OCI-M2 (cell line): ENCODE measurements at regions not wholly inside any gene's neighbourhood (a gene's known extent, or its start where the extent isn't known, plus 50 kb on each side); places are given as distances from the start of the nearest gene placed in this dataset.

Experiments
- DNase-seq: peaks from one replicate; lab custom pipeline; 2025; ENCODE audit not compliant: unreplicated experiment; lab: John Stamatoyannopoulos, UW

DNA sequence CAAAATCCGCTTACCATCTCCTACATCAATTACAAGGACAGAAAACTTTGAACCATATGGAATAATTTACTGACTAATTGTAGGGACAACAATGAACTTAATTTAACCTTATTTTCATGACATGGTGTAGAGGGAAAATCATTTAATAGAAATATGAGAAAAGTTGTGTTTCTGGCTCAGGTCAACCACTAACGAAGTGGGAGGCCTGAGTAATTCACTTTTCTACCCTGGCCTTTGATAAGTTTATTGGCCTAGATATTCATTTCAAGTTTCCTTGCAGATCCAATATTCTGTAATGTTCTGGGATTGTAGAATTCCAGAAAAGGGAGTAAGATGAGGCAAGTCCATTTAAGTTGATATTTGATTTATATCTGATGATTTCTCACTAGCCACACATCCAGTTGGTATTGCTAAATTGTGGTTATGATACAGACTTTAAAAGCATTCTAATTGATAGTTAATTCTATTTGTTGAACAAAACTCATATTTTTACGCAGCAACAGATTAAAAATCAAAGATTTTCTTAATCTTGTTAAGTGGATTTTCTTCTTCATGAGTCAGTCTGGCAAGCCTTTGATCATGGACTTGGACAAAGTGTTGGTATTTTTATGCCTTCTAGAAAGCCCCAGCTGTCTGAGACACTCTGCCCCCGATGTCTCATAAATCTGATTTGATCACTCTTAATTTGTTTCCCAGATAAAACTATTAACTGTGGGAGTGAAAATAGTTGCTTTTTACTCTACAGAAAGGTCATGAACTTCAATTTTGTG is 336.5 kb downstream of the TMEM135 start:
- no peak for DNase-seq
